ENCODE measurements at regions not wholly inside any gene's neighbourhood (a gene's known extent, or its start where the extent isn't known, plus 50 kb on each side); places are given as distances from the start of the nearest gene placed in this dataset.

- WGBS (ENCODE audit: low lambda C conversion rate, missing lambda C conversion rate): 93% methylated on average over 2 of the region's 2 CpGs
- Histone ChIP-seq H3K27ac (no peak overlapping the region), H3K4me2 (no peak overlapping the region), H3K9me2 (replicated peaks; ENCODE audit: insufficient read depth) (no peaks in the 10 kb centered on the region), H2AFZ (no peak overlapping the region), H3K4me1 (ENCODE audit: insufficient read depth) (no peaks in the 10 kb centered on the region), H4K20me1 (ENCODE audit: insufficient read depth, poor library complexity, severe bottlenecking) (no peaks in the 10 kb centered on the region), H3K9me3 (ENCODE audit: low read depth) (no peaks in the 10 kb centered on the region), H3K36me3 (replicated peaks; ENCODE audit: insufficient read depth, low read depth) (no peaks in the 10 kb centered on the region), H3K79me2 (no peaks in the 10 kb centered on the region), H3K27me3 (no peaks in the 10 kb centered on the region), H3K4me3 (no peak overlapping the region)
- DNase-seq (ENCODE audit: low spot score): no peak
- TF ChIP-seq EZH2 (IDR thresholded peaks at IDR 0.05; ENCODE audit: borderline replicate concordance) (no peak), CTCF (IDR thresholded peaks at IDR 0.05; ENCODE audit: poor library complexity) (no peak), EZH2phosphoT487 (IDR thresholded peaks at IDR 0.05; ENCODE audit: low read depth, severe bottlenecking, unreplicated experiment) (no peak)
These were observed 302.2 kb downstream of the ARAP2 start for GRCh38 chr4:35942092-35942491.

GRCh38 chr4:35943606-35944005 is 300.7 kb downstream of the ARAP2 start:
- no peaks in the 10 kb centered on the region for H3K36me3 ChIP-seq (replicated peaks; ENCODE audit: insufficient read depth, low read depth)
- H3K4me2 ChIP-seq: no peak overlapping the region
- no peak overlapping the region for H3K4me3 ChIP-seq
- no peaks in the 10 kb centered on the region for H3K4me1 ChIP-seq (ENCODE audit: insufficient read depth)
- no peak overlapping the region for H2AFZ ChIP-seq
- H3K9me2 ChIP-seq (replicated peaks; ENCODE audit: insufficient read depth): no peaks in the 10 kb centered on the region
- H3K27me3 ChIP-seq: no peaks in the 10 kb centered on the region
- H3K79me2 ChIP-seq: no peaks in the 10 kb centered on the region
- H3K27ac ChIP-seq: no peak overlapping the region
- no peak for DNase-seq (ENCODE audit: low spot score)
- H3K9me3 ChIP-seq (ENCODE audit: low read depth): no peaks in the 10 kb centered on the region
- TF ChIP-seq CTCF (IDR thresholded peaks at IDR 0.05; ENCODE audit: poor library complexity) (no peak), EZH2 (IDR thresholded peaks at IDR 0.05; ENCODE audit: borderline replicate concordance) (no peak), EZH2phosphoT487 (IDR thresholded peaks at IDR 0.05; ENCODE audit: low read depth, severe bottlenecking, unreplicated experiment) (no peak)
- H4K20me1 ChIP-seq (ENCODE audit: insufficient read depth, poor library complexity, severe bottlenecking): no peaks in the 10 kb centered on the region

- Histone ChIP-seq H3K27me3 (no peaks in the 10 kb centered on the region), H3K4me3 (no peak overlapping the region), H2AFZ (no peak overlapping the region), H3K27ac (no peak overlapping the region), H3K4me2 (no peak overlapping the region), H3K9me3 (ENCODE audit: low read depth) (no peaks in the 10 kb centered on the region), H3K36me3 (replicated peaks; ENCODE audit: insufficient read depth, low read depth) (no peaks in the 10 kb centered on the region), H3K4me1 (ENCODE audit: insufficient read depth) (no peaks in the 10 kb centered on the region), H4K20me1 (ENCODE audit: insufficient read depth, poor library complexity, severe bottlenecking) (no peaks in the 10 kb centered on the region), H3K79me2 (no peaks in the 10 kb centered on the region), H3K9me2 (replicated peaks; ENCODE audit: insufficient read depth) (no peaks in the 10 kb centered on the region)
- TF ChIP-seq EZH2 (IDR thresholded peaks at IDR 0.05; ENCODE audit: borderline replicate concordance) (no peak), EZH2phosphoT487 (IDR thresholded peaks at IDR 0.05; ENCODE audit: low read depth, severe bottlenecking, unreplicated experiment) (no peak), CTCF (IDR thresholded peaks at IDR 0.05; ENCODE audit: poor library complexity) (no peak)
- DNase-seq (ENCODE audit: low spot score): no peak
- 97% methylated on average over 2 of the region's 2 CpGs for WGBS (ENCODE audit: low lambda C conversion rate, missing lambda C conversion rate)
These were observed 296.1 kb downstream of the ARAP2 start for GRCh38 chr4:35948171-35948570.

GRCh38 chr4:35950442-35950841 is 293.9 kb downstream of the ARAP2 start:
- H3K4me1 ChIP-seq (ENCODE audit: insufficient read depth): no peaks in the 10 kb centered on the region
- H3K9me2 ChIP-seq (replicated peaks; ENCODE audit: insufficient read depth): no peaks in the 10 kb centered on the region
- no peaks in the 10 kb centered on the region for H3K27me3 ChIP-seq
- no peak overlapping the region for H3K4me3 ChIP-seq
- H3K27ac ChIP-seq: no peak overlapping the region
- 96% methylated on average over 1 of the region's 1 CpG for WGBS (ENCODE audit: low lambda C conversion rate, missing lambda C conversion rate)
- H3K9me3 ChIP-seq (ENCODE audit: low read depth): no peaks in the 10 kb centered on the region
- TF ChIP-seq EZH2 (IDR thresholded peaks at IDR 0.05; ENCODE audit: borderline replicate concordance) (no peak), CTCF (IDR thresholded peaks at IDR 0.05; ENCODE audit: poor library complexity) (no peak), EZH2phosphoT487 (IDR thresholded peaks at IDR 0.05; ENCODE audit: low read depth, severe bottlenecking, unreplicated experiment) (no peak)
- H4K20me1 ChIP-seq (ENCODE audit: insufficient read depth, poor library complexity, severe bottlenecking): no peaks in the 10 kb centered on the region
- H3K4me2 ChIP-seq: no peak overlapping the region
- H3K36me3 ChIP-seq (replicated peaks; ENCODE audit: insufficient read depth, low read depth): no peaks in the 10 kb centered on the region
- DNase-seq (ENCODE audit: low spot score): no peak
- H3K79me2 ChIP-seq: no peaks in the 10 kb centered on the region
- no peak overlapping the region for H2AFZ ChIP-seq
